HG03442 (cell line): ENCODE measurements at regions not wholly inside any gene's neighbourhood (a gene's known extent, or its start where the extent isn't known, plus 50 kb on each side); places are given as distances from the start of the nearest gene placed in this dataset.
"Not testable (repeated sequence)": the region's sequence is repeated elsewhere in the genome, so short reads cannot be mapped to it uniquely, and the experiment has no call there.

Source experiments
- ATAC-seq: cut with Tn5 transposase; IDR thresholded peaks from one replicate; pipeline ENCODE4 v1.9.1; 2021; ENCODE audit warnings: mild to moderate bottlenecking, moderate library complexity; ENCODE audit not compliant: unreplicated experiment

DNA sequence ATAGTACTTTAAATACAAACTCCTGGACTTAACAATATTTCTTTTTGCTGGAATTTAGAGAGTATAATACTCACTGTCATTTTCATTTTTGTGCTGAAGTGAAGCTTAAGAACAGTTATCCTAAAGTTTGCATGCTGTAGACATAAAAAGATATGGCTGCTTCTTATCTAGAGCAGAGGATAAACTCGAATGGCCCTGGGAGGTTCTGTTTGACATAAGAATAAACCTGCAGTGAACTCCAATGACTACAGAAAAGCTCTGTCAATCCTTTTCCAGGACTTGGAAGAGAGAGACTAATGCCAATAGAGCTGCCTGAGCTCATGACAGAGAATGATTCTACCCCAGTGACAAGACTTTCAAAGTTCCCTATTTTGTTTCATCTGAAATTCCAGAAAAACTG is 1017.8 kb upstream of the MIR17HG start:
- ATAC-seq, result no peak

DNA sequence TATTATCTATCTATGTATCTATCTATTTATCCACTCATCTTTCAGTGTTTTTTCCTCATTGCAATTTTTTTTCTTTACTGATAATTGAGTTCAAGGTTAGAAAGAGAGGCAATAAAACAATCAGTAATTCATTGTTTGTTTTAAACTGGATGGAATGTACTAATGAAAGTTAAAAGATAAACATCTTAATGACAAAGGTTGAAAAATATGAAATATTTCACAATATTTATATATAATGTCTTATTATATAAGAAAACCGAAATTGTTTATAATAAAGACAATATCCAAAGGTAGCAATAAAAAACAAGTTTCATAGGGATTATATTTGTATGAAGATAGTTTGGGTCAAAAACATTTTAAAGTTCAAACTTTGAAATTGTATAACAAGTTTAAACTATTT is 1015.5 kb upstream of the MIR17HG start:
- ATAC-seq, result no peak

DNA sequence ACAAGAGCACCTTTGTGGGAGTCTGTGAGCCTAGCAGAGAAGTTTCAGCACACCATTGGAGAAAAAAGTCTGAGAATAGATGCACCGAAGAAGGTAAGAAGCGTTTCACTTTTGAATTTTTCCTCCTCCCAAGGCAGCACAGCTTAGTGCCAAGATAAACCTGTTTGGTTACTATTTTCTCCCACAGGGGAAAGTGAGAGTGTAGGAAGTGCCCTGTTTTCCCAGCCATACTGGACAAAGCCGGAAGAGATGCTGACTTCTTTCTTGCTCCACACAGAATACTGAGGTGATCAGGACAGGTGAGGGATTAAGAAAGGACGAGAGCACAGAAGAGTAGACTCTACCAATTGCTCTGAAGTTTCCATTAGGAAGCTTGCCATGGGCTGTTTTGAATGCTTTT is 1011.0 kb upstream of the MIR17HG start:
- ATAC-seq, result no peak

DNA sequence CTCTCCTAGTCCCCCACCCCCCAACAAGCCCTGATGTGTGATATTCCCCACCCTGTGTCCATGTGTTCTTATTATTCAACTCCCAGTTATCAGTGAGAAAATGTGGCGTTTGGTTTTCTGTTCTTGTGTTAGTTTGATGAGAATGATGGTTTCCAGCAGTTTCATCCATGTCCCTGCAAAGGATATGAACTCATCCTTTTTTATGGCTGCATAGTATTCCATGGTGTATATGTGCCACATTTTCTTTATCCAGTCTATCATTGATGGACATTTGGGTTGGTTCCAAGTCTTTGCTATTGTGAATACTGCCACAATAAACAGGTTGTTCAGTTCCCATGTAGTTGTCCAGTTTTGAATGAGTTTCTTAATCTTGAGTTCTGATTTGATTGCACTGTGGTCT is 1006.1 kb upstream of the MIR17HG start:
- ATAC-seq, result not testable (repeated sequence)

DNA sequence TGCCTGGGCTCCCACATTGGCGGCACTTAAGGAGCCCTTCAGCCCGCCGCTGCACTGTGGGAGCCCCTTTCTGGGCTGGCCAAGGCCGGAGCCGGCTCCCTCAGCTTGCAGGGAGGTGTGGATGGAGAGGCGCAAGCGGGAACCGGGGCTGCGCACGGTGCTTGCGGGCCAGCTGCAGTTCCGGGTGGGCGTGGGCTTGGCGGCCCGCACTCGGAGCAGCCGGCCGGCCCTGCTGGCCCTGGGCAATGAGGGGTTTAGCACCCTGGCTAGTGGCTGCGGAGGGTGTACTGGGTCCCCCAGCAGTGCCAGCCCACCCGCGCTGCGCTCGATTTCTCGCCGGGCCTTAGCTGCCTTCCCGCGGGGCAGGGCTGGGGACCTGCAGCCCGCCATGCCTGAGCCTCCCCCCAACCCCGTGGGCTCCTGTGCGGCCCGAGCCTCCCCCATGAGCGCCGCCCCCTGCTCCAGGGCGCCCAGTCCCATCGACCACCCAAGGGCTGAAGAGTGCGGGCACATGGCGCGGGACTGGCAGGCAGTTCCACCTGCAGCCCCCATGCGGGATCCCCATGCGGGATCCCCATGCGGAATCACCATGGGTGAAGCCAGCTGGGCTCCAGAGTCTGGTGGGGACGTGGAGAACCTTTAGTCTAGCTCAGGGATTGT is 998.9 kb upstream of the MIR17HG start:
- ATAC-seq, result not testable (repeated sequence)

DNA sequence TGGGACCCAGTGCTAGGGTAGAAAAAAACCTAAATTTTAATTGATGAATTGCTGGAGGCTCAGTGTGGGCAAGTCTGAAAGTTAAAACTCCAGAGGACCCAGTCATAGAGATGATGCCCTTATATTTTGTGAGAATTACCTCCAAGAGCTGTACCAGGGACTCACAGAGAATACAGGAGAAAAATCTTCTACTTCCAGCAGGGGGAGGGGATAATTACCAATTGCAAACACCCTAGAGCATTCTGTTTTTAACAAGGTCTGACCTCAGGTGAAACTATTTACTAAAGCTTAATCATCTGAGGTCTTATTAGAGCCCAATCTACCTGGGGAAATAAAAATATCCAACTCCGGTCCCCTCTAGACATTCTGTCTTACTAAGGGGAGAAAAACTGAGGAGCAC is 994.7 kb upstream of the MIR17HG start:
- no peak for ATAC-seq

DNA sequence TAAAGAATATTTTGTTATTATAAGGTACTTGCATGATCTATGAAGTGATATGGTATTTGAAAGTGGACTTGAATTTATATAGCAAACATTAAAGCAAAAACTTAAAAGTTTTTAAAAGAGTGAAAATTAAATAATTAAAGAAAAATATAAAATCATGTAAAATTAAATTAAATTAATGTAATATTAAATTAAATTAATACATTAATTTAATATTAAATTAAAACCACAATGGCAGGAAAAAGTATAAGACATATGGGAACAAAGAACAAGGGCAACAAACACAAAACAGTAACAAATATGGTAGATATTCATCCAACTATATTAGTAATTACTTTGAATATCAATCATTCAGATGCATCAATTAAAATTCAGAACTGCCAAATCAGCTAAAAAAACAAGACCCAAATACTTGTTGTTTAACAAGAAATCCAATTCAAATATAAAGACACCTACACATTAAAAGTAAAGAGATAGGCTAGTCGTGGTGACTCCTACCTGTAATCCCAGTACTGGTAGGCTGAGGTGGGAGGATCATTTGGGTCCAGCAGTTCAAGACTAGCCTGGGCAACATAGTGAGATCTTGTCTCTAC is 992.2 kb upstream of the MIR17HG start:
- ATAC-seq, result no peak

DNA sequence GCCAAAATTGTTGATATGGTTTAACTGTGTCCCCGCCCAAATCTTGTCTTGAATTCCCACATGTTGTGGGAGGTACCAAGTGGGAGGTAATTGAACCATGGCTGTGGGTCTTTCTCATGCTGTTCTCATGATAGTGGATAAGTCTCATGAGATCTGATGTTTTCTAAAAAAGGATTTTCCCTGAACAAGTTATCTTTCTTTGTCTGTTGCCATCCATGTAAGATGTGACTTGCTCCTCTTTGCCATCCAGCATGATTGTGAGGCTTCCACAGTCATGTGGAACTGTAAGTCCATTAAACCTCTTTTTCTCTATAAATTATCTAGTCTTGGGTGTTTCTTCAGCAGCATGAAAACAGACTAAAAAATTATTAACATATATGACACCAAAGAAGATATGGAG is 986.7 kb upstream of the MIR17HG start:
- ATAC-seq, result no peak

DNA sequence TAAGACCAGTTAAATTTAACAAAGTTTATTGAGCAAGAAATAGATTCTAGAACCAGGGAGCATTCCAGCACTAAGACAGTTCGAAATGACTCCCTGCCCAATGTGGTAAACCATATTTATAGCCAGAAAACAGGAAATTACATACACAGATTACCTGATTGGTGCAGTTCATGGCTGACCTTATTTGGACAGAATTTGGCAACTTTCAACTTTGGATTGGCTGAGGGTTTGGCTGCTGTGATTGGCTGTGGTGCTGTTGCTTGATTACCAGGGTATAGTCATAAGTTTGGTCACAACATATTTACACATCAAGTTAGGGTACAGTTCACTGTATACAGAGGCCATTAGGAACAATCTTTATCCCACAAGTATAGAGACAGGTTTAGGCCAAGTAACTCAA is 984.8 kb upstream of the MIR17HG start:
- ATAC-seq, result no peak

DNA sequence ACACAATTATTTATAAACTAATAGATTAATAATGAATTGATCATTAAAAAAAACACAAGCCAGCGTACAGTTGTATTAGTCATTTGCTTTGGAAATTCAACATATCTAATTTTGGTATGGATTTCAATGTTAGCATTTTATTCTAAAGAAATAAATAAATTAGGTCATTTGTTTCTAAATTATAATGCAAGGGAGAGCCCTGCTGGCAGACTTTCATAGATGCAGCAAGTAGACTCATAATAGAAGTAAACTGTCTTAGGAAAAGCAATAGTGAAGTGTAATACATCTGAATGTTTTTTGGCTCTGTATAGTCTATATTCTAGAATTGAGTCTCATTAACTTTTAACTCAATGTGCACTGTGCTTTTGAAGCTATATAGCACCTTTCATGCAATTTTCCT is 982.4 kb upstream of the MIR17HG start:
- ATAC-seq, result no peak

DNA sequence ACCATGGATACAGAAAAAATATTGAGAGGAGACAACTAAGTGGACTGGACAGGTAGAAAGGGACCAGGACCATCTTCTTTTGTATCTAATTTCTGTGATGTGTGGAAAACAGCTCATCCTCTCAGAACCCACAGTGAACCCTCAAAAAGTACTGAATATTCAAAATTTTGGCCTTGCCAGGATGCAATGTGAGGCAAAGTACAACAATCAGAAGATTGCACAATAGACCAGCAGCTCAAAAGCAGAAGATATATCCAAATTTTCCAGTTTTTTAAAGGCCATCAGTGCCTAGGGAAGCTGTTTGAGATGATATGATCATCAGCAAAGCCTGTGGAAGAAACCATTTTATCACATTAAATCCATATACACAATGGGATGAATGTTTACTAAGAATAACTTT is 973.3 kb upstream of the MIR17HG start:
- ATAC-seq, result no peak

DNA sequence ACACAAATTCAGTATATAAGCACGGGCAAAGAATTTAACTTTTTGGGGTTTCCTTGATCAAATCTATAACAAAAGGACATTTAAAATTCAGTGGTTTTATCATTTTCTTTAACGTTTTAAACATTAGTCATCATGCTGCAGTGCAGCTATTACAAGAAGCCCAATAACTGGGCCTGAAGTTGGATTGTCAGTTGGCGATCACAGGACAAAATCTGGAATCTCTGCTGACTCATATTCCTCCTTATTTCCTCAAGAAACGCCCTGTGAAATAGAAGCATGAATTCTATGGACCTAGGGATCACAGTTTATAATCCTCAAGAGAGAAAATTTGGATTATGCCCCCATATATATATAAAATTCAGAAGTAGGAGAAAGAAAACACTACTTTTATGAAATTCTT is 971.6 kb upstream of the MIR17HG start:
- ATAC-seq, result no peak

DNA sequence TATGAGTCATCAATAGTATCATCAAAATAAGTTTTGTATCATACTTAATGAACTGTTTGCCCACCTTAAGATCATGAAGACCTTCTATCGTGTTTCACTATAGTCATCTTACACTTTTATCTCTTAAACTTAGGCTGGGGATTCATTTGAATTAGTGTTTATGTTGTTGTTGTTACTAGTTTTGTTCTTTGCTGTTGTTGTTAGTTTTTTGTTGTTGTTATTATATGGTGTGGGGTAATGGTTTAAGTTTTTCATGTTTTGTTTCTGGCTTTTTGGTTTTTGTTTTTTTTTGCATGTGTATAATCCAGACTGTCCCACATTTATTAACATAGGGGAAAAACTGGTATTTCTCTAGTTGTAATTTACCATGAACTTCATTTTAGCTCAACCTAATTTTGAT is 965.1 kb upstream of the MIR17HG start:
- ATAC-seq, result no peak

DNA sequence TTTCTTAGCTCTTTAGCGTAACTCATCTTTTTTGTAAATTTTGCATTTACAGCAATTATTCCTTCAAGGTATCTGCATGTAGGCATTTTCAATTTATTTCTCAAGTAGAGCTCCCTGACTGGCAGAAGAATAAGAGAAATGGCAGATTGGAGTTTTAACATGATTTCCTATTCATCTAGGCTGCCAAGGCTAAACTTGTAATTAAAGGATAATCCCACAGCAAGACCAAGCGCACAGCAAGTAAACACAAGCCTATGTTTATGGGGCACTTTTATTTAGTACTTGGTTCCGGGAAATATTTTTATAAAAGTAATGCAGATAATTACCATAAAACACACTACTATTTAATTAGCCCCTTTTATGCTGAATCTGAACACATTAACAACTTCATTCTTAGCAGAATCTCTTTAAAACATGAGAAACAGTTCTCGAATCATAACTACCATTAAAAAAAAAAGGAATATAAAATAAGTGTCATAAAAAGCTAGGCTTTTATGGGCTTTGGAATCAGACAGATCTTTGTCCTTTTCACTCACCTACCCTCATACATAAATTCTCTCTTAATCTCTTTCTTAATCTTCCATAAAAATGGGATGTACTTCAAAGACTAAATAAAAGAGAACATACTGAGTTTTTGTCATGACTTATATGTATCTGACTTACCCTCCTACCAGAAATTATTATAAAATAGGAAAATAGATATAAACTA is 961.6 kb upstream of the MIR17HG start:
- ATAC-seq, result no peak

DNA sequence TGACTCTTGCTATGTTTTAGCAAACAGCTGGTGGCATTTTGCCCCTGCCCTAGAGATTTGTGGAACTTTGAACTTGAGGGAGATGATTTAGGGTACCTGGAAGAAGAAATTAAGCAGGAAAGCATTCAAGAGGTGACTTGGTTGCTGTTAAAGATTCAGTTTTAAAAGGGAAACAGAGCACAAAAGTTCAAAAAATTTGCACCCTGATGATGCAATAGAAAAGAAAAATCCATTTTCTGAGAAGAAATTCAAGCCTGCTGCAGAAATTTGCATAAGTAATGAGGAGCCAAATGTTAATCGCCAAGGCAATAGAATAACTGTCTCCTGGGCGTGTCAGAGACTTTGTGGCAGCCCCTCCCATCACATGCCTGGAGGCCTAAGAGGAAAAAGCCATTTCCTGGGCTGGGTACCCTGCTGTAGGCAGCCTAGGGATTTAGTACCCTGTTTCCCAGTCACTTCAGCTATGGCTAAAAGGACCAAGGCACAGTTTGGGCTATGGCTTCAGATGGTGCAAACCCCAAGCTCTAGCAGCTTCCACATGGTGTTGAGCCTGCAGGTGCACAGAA is 958.5 kb upstream of the MIR17HG start:
- ATAC-seq, result no peak

DNA sequence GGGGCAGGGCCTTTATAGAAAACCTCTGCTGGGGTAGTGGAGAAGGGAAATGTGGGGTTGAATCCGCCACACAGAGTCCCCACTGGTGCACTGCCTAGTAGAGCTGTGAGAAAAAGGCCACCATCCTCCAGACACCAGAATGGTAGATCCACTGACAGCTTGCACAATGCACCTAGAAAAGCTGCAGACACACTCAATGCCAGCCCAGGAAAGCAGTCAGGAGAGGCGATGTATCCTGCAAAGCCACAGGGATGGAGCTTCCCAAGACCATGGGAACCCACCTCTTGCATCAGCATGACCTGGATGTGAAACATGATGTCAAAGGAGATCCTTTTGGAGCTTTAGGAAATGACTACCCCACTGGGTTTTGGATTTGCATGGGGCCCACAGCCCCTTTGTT is 958.0 kb upstream of the MIR17HG start:
- no peak for ATAC-seq

DNA sequence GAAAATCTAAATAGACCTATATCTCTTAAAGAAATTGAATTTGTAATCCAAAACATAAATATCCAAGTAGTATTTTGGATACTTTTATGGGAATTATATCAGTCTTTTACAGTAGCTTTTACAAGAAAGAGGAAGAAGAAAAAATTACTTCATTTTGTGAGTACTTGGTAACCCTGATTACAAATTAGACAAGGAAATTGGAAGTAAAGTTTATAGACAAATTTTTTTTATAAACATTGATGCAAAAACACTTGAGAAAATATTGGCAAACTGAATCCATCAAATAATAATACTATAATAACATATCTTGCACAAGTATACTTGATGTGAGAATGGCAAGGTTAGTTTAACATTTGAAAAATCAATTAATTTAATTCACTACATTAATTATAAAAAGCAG is 954.1 kb upstream of the MIR17HG start:
- ATAC-seq, result no peak

DNA sequence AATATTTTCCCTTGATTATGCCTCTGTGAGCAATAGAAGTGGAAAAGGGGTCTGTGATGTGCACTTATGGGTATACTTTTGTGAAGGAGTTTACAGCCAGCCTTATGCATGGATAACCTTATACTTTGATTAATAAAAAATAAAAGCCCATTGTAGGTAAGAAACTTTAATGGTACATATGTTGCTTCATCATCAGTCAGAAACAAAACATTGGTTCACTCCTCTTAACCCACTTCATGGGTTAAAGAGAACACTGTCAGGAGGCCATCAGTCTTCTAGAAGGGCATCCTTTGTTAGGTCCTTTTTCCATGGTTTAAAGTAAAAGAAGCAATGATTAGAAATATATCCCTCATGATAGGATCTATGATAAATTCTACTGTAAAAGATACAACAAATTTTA is 952.1 kb upstream of the MIR17HG start:
- ATAC-seq, result no peak

DNA sequence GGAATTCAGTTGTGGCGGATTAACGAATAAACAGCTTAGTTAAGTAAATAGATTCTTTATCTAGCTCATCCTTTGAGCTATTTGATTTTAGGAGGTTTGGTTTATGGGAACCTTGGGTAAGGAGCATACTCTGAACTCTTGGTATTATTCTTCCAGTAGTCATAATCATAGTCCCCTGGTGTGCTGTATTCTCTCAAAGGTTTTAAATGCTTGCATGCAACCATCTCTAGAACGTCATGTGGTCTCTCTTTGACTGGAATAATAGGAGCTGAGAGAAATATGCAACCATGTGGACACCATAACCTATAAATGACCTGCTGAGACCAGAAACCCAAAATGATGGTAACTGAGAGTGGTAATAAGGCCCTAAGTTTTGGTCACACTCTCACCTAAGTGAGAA is 951.6 kb upstream of the MIR17HG start:
- ATAC-seq, result no peak

DNA sequence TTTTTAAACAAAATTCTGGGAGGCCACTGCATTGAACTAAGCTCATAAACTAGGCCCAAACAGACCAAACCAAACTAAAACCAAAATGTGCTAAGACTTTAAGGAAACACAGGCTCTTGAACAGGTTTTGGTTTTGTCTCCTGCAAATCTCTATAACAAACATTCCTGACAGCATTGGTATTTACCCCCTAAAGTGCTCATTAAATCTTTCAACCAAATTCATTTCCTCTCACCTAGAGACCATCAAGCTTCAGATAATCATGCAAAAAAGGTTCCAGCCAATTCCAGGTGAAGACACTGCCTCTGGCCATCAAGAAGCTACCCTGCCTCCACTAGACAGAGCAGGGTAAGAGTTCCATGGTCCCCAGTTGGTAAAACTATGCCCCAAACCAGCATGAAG is 951.2 kb upstream of the MIR17HG start:
- no peak for ATAC-seq

DNA sequence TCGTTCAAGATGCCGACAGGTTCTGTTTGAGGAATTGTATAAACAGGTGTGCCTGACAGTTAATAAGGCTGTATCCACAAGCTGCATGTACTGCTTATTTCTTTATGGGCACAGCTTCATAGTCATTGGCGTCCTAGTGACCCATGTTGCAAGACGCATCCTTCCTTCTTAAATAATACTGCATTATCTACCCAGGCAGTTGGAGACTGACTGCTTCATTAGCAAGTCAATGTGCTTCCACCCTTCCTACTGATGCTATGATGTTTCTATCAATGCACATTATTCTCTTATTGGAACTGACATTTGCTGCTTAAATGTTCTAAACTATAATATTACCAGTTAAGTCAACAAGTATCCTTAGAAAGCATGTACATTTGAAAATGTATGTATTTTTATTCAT is 950.0 kb upstream of the MIR17HG start:
- ATAC-seq, result no peak

DNA sequence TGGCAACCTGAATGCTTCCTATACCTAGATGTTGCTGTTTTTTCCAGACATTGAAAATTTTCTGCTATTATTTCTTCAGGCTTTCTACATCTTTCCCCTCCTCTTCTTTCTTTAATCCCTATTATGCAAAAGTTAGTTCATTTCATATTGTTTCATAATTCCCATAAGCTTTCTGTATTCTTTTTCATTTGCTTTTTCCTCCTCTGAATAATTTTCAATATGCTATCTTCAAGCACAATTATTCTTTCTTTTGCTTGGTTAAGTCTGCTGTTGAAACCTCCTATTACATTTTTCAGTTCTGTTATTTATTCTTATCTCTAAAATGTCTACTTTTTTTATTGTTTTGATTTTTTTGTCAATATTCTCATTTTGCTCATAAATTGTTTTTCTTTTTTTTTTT is 947.1 kb upstream of the MIR17HG start:
- no peak for ATAC-seq
